ENCODE measurements at regions not wholly inside any gene's neighbourhood (a gene's known extent, or its start where the extent isn't known, plus 50 kb on each side); places are given as distances from the start of the nearest gene placed in this dataset.

GRCh38 chr1:25113731-25114130 is 118.6 kb downstream of the SYF2 start:
- no peak for DNase-seq
- Histone ChIP-seq H2BK120ac (ENCODE audit: low read depth, low read length, poor library complexity, severe bottlenecking) (no peak overlapping the region), H3T11ph (ENCODE audit: low read length) (no peak overlapping the region), H4K8ac (replicated peaks; ENCODE audit: insufficient read length, low read depth, low read length) (no peak overlapping the region), H3K4ac (ENCODE audit: low read depth, low read length) (no peak overlapping the region), H3K79me2 (ENCODE audit: insufficient read depth, low read length) (no peaks in the 10 kb centered on the region), H3K23ac (ENCODE audit: insufficient read length, low read depth, low read length) (no peak overlapping the region), H3K27ac (ENCODE audit: insufficient read length, low read depth, low read length) (no peak overlapping the region), H4K91ac (ENCODE audit: insufficient read length, low read depth, low read length) (no peak overlapping the region), H3K4me2 (ENCODE audit: insufficient read depth, insufficient read length, low read length) (no peak overlapping the region), H3K9me3 (ENCODE audit: control insufficient read depth, low read depth, low read length) (no peaks in the 10 kb centered on the region), H2AFZ (ENCODE audit: low read length) (no peak overlapping the region), H3K14ac (ENCODE audit: insufficient read depth, low read length) (no peak overlapping the region), H2BK15ac (ENCODE audit: low read depth, low read length) (no peak overlapping the region), H4K20me1 (ENCODE audit: control insufficient read depth, insufficient read depth, insufficient read length) (no peaks in the 10 kb centered on the region), H3K56ac (ENCODE audit: insufficient read length, low read depth, low read length) (no peak overlapping the region), H3K27me3 (ENCODE audit: insufficient read depth, low read length) (no peaks in the 10 kb centered on the region), H3K79me1 (ENCODE audit: insufficient read depth, low read depth, low read length, poor library complexity, severe bottlenecking) (no peaks in the 10 kb centered on the region), H4K5ac (ENCODE audit: insufficient read length, low read depth, low read length) (no peak overlapping the region), H2AK5ac (ENCODE audit: insufficient read length, low read length) (no peak overlapping the region), H3K18ac (ENCODE audit: insufficient read length, low read depth, low read length) (no peak overlapping the region), H2BK20ac (ENCODE audit: low read depth, low read length, poor library complexity, severe bottlenecking) (no peak overlapping the region), H3K23me2 (ENCODE audit: insufficient read length, low read depth, low read length, poor library complexity, severe bottlenecking) (no peaks in the 10 kb centered on the region), H3K9ac (ENCODE audit: extremely low read depth, insufficient read length, low read length) (no peak overlapping the region), H2BK5ac (ENCODE audit: insufficient read length, low read length) (no peak overlapping the region), H3K4me1 (ENCODE audit: insufficient read depth, low read length) (no peaks in the 10 kb centered on the region), H2BK12ac (ENCODE audit: insufficient read length, low read depth, low read length) (no peak overlapping the region)
- peaks cover 2 to 9% (median 7%) of the 10 kb centered on the region in 3 experiments; a peak in 6 of 7 replicates for H3K36me3 Mint-ChIP-seq (ENCODE audit: insufficient read depth in 1 of 3, low read depth in 3 of 3)
- H3K27me3 Mint-ChIP-seq (ENCODE audit: low read depth): peaks cover 18% of the 10 kb centered on the region
- H3K27ac Mint-ChIP-seq: no peak overlapping the region
- H3K4me1 Mint-ChIP-seq: no peaks in the 10 kb centered on the region
- WGBS (ENCODE audit: extremely low coverage, insufficient read length, low lambda C conversion rate): no CpG with 5 or more reads among the region's 4 CpGs
- no peak overlapping the region for H3K4me3 Mint-ChIP-seq
- H3K9me3 Mint-ChIP-seq: peaks cover 9 to 10% of the 10 kb centered on the region in 2 experiments
- no peak for TF ChIP-seq CTCF (conservative IDR thresholded peaks at IDR 0.05)

Data from H9 (cell line).